ENCODE measurements at regions not wholly inside any gene's neighbourhood (a gene's known extent, or its start where the extent isn't known, plus 50 kb on each side); places are given as distances from the start of the nearest gene placed in this dataset.

DNA sequence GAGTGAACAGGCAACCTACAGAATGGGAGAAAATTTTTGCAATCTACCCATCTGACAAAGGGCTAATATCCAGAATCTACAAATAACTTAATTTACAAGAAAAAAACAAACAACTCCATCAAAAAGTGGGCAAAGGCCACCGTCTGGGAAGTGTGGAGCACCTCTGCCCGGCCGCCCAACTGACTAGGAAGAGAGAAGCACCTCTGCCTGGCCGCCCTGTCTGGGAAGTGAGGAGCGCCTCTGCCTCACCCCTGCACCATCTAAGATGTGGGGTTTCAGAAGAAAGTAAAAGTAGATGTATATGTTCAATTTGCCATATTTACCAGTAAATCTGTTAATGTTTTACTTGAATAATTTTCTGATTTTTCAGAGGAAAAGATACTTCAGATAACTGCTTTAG is 108.1 kb upstream of the TMEM161B start:
- TF ChIP-seq ZBTB43 (CRISPR knock-in tag; IDR thresholded peaks at IDR 0.05) (no peak), CTCF (IDR thresholded peaks at IDR 0.05) (no peak), NR2C2 (CRISPR knock-in tag; IDR thresholded peaks at IDR 0.05) (no peak), ATF2 (CRISPR knock-in tag; IDR thresholded peaks at IDR 0.05; ENCODE audit: borderline replicate concordance, low read depth) (no peak), CREB1 (CRISPR knock-in tag; IDR thresholded peaks at IDR 0.05) (no peak), SMAD3 (CRISPR knock-in tag; IDR thresholded peaks at IDR 0.05; ENCODE audit: borderline replicate concordance) (no peak), SP1 (CRISPR knock-in tag; conservative IDR thresholded peaks at IDR 0.05) (no peak)
- TF ChIP-seq, protein P1, sequence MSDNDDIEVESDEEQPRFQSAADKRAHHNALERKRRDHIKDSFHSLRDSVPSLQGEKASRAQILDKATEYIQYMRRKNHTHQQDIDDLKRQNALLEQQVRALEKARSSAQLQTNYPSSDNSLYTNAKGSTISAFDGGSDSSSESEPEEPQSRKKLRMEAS (CRISPR knock-in tag; IDR thresholded peaks at IDR 0.05), result no peak
- TF ChIP-seq, protein P2, sequence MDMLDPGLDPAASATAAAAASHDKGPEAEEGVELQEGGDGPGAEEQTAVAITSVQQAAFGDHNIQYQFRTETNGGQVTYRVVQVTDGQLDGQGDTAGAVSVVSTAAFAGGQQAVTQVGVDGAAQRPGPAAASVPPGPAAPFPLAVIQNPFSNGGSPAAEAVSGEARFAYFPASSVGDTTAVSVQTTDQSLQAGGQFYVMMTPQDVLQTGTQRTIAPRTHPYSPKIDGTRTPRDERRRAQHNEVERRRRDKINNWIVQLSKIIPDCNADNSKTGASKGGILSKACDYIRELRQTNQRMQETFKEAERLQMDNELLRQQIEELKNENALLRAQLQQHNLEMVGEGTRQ (CRISPR knock-in tag; IDR thresholded peaks at IDR 0.05), result no peak
- TF ChIP-seq, protein P3, sequence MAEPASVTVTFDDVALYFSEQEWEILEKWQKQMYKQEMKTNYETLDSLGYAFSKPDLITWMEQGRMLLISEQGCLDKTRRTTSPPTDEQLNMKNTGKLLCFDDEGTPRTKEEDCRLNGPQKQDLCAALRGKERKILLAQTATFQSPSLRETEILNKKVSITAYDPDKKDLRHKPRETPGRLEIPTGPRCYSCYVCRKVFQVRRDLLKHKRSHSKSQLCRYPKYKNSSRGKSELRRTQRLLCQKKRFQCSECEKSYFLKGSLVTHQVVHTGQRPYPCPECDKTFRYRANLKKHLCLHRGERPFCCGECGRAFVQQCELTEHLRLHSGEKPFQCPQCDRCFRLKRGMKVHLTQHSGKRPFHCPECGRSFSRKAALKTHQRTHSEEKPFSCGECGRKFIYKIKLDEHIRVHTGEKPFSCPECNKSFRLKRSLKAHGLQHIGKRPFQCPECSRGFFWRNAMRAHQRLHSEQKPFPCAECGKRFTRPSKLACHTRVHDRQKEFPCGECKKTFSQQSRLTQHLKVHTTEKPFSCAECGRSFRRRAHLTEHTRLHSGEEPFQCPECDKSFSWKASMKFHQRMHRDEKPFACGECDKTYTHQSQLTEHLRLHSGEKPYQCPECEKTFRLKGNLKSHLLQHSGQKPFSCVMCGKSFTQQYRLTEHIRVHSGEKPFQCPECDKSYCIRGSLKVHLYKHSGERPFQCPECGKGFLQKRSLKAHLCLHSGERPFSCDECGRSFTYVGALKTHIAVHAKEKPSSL (CRISPR knock-in tag; conservative IDR thresholded peaks at IDR 0.05), result no peak
- TF ChIP-seq, protein P4, sequence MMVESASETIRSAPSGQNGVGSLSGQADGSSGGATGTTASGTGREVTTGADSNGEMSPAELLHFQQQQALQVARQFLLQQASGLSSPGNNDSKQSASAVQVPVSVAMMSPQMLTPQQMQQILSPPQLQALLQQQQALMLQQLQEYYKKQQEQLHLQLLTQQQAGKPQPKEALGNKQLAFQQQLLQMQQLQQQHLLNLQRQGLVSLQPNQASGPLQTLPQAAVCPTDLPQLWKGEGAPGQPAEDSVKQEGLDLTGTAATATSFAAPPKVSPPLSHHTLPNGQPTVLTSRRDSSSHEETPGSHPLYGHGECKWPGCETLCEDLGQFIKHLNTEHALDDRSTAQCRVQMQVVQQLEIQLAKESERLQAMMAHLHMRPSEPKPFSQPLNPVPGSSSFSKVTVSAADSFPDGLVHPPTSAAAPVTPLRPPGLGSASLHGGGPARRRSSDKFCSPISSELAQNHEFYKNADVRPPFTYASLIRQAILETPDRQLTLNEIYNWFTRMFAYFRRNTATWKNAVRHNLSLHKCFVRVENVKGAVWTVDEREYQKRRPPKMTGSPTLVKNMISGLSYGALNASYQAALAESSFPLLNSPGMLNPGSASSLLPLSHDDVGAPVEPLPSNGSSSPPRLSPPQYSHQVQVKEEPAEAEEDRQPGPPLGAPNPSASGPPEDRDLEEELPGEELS (CRISPR knock-in tag; IDR thresholded peaks at IDR 0.05), result no peak
